ENCODE measurements at regions not wholly inside any gene's neighbourhood (a gene's known extent, or its start where the extent isn't known, plus 50 kb on each side); places are given as distances from the start of the nearest gene placed in this dataset.

DNA sequence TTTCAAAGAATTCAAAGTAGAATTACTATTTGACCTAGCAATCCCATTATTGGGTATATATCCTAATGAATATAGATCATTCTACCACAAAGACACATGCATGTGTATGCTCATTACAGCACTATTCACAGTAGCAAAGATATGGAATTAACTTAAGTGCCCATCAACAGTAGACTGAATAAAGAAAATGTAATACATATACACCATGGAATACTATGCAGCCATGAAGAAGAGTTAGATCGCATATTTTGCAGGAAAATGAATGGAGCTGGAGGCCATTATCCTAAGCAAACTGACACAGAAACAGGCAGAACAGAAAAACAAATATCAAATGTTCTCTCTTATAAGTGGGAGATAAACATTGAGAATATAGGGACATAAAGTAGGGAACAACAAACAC lies 519.2 kb upstream of the REG3G start:
- no peak for DNase-seq

DNA sequence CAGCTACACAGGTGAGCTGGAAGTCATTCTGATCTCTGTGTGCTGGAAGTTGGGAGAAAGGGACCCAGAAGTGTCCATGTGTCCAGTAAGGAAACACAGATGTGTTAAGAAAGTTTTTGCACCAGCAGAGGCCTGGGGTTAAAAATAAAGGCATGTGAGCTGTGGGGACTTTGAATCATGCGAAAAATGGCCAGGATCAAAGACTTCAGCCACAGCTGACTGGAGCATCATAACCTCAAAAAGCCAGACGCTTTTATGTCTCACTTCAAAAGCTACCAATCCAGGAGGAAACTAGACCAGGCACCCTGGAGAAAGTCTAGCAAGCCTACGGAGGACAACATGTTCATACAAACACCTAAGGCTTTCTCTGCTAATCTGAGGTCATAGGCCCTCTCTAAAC lies 503.6 kb upstream of the REG3G start:
- DNase-seq = no peak

DNA sequence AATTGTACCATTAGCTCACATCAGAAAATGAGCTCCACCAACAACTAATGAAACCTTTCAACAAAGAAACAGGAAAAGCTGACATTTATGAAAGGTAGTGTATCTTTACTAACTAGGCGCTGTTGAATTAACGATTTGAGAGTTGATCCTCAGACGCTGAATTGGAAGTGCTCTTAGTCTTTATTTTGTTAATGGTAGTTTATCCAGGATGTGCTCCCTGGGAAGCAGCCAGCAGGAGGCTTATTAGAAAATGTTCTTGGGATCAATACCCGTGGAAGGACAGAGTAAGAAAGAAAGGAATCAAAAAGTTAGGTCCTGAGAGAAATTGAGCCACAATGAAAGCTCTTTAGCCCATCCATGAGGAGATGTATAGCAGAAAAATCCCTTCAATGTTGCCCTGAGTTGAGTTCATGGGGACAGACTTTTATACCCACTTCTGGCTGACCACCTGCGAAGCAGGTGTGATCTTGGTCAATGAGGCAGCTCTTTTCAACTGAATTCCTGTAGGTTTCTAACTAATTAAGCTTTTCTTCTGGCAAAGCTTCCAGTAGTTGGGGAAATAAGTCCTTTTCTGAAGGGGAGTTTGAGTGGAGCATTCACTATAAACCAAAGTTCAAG lies 492.6 kb upstream of the REG3G start:
- DNase-seq = no peak

DNA sequence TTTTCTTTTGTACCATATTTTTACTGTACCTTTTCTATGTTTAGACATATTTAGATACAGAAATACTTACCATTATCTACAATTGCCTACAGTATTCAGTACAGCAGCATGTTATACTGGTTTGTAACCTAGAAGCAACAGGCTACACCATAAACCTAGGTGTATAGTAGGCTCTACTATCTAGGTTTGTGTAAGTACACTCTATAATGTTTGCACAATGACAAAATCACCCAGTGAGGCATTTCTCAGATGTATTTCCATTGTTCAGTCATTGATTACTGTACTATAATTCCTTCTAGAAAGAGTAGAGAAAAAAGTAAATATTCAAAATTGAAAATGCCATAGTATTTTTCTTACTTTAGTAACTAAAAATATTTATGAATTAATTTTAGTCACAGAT lies 490.1 kb upstream of the REG3G start:
- no peak for DNase-seq

DNA sequence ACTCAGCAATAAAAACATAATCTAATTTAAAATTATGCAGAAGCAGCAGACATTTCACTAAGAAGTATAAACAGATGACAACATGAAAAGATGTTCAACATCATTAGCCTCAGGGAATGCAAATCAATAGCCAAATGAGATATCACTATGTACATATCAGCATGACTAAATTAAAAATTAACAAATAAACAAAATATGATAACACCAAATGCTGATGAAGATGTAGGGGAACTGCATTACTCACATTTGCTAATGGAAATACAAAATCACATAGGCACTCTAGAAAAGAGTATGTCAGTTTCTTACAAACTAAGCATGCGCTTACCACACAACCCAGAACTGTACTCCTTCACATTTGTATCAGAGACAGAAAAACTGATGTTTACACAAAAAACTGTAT lies 487.2 kb upstream of the REG3G start:
- no peak for DNase-seq

DNA sequence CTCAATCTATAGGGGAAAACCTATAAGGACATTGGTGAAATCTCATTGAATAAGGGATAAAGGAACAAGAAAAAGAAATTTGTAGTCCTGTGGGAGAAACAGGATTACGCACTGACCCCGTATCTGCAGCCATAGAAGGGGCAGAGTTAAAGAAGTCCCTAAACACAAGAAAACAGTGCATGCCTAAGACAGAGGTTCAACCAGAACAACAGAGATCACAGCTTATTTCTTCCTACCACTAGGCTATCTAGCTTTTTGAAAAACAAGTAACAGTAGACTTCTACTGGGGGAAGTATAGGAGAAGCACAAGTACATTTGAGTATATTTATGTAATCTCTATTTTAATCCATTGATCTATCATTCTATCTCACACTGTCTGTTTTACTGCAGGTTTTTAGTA lies 485.2 kb upstream of the REG3G start:
- DNase-seq = no peak

DNA sequence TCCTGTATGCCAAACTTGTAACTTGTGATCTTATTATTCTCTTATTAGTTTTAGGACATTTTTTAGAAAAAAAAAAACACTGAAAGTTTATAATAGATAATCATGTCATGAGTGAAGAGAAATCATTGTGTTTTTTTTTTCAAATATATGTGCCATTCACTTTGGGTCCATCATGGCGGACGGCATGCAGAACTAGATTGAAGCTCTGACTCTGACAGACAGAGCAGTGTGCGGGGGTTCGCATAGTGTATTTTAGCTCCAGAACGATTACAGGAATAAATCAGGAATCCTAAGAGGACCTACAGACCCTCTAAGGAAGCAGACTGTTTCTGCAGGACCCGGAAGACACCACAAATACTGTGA lies 484.4 kb upstream of the REG3G start:
- no peak for DNase-seq

DNA sequence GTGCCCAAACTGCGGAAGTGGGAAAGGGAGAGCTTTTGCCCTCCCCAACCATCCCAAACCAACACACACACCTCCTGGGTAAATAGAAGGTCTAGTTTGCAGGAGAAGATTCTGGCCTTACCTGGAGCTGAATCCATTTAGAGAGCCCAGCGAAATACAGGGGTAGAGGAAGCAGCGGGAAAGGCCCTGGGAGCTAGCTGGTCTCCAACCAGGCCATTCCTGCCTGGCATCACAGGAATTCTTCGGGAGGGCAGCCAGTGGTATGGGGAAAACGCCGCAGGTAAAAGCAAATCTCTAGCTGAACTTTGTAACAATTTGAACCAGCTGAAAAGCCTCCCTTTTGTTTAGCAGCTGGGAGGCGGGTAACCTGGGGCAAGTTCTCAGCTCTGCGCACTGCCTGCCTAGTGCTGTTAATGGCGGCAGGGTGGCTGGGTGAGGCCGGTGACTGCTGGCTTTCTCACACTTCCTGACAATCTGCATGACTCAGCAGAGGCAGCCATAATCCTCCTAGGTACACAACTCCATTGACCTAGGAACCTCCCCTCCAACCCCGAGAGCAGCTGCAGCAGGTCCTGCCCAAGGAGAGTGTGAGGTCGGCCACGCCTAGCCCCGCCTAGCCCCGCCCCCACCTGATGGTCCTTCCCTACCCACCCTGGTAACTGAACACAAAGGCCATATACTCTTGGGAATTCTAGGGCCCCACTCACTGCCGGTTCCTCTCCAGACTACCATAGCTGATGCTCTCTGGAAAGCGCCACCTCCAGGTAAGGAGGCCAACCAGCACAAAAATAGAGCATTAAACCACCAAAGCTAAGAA lies 483.8 kb upstream of the REG3G start:
- DNase-seq = peak; percentile 95

DNA sequence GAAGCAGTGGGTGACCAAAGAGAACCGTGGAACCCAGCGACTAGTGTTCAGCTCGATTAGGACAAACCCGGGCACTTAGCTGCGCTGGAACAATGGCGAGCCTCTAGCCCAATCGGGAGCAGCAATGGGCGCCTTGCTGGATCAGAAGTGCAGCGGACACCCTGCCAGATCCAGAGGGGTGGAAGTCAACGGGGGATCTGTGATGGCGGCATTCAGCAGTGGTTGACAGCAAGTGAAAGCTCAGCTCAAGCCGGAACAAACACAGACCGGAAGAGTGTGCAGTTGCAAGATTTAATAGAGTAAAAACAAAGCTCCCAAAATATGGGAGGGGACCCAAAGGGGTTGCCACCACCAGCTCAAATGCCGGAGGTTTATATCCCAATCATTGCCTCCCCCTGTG lies 478.7 kb upstream of the REG3G start:
- DNase-seq = no peak

DNA sequence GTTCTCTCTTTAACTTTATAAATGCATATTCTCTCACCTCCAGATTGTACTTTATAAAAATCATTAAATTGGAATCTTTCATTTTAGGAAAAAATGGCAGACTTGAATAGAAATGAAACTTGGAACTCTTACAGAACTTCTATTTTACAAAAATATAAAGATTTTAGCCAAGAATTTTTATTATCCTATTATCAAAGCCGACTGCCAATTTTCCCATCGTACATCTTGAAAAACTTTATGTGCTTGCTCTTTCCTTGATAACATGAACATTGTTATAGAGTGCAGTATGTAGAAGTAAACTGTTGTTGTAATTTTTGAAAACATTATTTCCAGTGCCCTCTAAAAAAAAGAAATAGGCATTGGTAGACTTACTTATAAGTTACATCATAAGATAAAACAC lies 475.7 kb upstream of the REG3G start:
- DNase-seq = no peak

DNA sequence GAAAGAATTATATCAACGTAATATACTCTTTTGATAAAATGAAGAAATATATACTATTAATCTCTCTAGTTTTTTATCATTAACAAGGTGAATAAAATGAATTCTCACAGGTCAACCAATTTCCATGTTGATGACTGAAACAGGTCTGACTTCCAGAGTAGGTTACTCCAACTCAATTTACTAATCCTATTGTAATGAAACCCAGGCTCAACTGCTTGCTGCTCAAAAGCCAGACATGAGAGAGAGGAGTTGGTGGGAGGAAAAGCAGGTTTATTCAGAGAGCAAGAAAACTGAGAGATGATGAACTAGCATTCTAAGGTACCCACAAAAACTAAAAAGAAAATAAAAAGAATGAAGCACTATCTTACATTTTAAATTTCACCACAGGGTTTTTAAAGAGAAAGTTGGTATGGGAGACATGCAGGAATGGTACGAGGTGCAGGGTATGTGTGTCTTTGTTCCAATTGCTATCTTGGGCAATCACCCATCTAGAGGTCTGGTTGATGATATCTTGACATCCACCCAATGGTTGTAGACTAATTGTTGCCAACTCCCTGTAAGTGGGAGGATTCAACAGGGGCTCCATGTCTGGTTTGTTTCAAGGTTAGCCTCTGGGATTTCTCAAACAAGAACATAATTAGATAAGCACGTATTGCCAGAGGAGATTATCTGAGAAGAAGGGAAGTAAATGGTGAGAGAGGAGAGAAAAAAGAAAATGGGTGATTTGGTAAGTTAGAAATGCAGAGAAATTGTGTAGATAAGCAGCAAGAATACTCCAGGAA lies 471.4 kb upstream of the REG3G start:
- DNase-seq = no peak

DNA sequence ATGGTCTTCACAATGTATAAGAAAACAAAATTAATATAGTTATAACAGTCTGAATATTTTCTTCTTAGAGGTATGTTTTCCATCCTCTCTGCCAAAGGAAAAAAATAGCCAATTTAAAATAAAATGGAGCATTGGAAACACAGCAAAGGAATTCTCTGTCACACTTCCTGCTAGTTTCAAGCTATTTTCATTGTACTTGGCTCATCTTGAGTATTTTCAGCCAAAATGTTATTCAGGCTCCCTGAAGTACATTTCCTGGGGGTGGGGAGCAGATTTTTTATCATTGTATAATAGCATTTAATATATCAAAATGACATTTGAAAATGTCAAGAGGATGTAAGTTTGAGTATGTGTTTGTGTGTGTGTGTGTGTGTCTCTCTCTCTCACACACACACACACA lies 463.6 kb upstream of the REG3G start:
- no peak for DNase-seq

DNA sequence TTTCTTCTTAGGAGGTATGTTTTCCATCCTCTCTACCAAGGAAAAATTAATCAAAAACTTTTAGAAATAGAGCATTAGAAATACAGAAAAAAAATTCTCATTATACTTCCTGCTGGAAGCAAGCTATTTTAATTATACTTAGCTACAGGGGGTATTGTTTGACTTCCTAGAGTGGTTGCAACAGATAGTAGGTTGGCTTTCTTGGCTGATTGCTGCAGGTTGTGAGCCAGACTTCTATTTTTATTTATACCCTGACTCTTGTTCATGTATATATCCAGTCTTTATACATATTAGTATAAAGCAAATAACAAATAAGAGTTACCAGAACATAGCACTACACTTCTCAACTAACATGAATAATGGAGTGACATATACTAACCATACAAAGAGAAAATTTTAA lies 460.8 kb upstream of the REG3G start:
- DNase-seq = no peak

DNA sequence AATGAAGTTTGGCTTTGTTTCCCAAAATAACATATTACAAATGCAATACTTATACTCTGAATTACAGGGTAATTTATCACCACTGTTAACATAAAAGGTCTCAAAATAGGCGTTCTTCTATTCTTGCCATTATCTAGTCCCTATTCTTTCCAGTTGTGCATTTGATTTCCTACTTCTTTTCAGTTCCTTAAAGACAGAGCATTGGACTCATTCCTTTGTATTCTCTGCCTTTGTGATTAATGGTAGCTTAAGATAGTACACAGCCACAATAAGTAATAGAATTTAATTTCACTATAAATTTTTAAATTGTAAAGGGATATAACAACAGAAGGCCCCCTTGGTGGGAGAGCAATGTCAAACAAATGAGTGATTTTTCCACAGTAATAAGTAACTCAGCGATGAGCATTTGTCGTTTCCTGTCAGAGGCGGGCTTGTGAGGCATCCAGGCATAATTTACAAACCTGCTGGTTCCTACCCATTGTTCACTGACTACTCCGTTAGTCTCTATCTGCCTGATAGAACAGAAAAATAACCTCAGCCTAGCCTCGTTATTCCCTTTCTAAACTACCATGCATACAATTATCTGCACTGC lies 456.6 kb upstream of the REG3G start:
- no peak for DNase-seq

DNA sequence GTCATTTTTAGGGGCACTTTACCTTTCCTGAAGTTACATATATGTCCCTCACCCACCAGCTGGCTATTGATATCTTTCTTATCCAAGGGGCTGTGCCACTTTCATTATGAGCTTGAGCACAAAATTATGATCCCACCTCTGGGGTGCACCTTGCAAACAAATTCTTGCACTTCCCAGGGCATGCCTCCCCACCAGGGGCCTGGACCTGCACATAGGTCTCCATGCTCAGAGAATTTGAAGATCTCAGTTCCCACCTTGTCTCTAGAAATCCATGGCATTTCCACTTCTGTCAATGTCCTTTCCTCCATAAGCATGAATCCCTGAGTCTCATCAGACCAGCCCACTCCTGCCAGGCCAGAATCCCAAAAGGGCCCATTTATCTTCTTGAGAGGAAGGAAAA lies 449.1 kb upstream of the REG3G start:
- no peak for DNase-seq

DNA sequence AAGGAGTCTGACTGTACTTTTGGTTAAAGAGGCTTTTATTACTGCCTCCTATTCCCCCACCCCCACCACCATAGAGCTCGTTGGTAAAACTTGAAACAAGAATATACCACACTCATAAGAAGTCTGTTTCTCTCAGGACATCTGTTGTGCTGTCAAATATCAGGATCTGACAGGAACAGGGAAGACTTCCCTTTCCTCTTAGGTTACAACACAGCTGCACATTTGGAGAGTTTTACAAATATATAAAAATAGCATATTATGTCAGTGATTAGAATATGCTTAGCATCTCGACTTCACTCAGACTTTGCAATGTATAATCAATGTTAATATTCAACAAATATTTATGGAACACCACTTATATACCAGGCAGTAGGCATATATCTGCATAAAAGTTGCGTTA lies 439.6 kb upstream of the REG3G start:
- no peak for DNase-seq

DNA sequence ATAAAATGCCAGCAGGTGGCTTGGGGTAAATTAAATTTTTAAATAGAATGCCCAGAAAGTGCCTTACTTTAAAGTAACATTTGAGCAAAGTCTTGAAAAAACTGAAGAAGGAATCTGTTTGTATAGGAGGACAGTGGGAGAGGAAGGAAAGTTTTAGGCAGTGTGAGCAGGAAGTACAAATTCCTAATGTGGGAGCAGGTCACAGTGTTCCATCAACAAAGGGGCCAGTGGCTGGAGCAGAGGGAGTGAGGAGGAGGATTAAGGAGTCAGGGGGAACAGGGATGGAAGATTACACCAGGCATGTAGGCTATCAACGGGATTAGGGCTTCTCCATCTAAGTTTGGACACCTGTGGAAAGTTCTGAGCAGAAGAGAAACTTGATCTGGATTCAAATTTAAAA lies 439.2 kb upstream of the REG3G start:
- DNase-seq = no peak

DNA sequence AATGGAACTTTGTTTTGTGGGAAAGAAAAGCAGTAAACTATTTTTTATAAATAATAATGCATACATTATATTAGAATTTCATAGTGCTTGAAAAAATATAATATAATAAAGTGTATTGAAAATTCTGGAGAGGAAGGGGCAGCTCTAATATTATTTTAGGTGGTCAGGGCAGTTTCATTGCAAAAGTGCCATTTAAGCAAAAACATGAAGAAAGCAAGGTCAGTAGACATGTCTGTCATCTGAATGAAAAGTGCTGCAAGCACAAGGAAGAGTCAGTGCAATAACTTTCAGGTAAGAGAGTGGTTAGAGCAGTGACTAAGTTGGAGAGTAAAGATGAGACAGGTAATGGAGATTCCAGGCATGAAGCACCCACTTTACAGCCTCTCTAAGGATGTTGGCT lies 435.6 kb upstream of the REG3G start:
- no peak for DNase-seq

DNA sequence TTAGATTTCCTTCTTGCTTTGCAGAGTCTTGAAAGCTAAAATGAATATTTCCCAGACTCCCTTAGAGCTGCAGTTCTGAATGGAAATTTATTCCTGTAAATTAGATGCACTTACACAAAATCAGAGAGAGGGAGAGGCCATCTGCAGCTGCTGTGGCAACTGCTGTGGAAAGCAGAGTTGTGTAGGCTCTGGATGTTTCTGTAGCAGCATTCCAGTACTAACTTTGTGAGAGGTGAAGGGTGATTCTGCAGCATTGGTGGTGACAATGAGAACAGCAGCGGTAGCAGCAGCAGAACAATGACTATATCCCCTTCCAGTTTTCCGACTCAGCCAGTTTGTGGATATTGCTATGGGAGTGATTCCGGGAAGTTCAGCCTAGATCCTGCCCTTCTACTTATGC lies 433.0 kb upstream of the REG3G start:
- DNase-seq = no peak

DNA sequence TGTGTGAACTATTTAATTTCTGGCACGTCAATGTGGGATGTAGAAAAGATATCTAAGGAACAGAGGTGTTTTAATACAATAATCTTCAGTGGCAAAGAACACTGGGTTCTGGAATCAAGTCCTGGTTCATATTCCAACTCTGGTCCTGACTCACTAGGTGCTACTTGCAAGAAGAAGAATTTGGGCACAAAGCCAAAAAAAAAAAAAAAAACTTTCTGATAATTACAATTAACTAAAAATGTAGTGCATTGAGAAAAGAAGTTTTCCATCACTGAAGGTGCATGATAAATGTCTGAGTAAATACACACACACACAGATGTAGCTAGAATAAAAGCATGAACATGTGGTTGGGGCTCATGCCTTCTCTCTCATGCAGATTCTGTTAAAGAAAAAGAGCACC lies 424.4 kb upstream of the REG3G start:
- no peak for DNase-seq

DNA sequence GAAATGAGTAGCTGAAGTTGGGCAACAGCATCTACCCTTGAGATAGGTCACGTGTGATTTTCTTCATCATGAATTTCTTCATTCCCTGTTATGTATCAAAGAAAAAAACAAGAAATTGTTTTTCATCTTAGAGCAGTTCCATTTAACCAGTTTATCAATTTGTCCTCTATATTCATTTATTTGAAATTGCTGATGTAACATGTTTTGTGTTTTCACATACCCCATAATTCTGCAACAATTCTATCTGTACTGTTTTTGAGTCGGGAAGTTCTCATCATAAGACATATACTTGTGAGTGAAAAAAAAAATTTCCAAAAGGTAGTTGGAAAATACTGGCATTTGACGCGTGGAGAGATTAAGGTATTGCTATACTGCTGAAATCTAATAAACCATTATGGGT lies 422.6 kb upstream of the REG3G start:
- no peak for DNase-seq

DNA sequence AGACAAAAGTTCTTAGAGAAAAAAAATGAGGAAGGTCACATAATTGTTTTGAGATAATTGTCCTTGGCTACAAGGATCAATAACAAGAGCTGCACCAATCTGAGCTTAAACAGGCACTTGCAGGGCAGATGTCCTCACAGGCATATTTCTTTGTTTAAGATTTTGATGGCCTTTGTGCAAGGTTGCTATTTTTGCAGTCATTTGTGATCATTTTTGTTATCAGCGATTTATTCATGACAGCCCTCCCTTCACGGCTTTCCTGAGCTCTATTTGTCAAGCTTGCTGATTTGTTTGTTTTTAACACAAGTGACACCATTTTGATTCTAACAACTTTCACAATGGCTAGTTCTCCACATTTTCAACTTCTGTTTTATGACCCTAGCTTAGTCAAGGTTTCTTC lies 418.6 kb upstream of the REG3G start:
- no peak for DNase-seq

DNA sequence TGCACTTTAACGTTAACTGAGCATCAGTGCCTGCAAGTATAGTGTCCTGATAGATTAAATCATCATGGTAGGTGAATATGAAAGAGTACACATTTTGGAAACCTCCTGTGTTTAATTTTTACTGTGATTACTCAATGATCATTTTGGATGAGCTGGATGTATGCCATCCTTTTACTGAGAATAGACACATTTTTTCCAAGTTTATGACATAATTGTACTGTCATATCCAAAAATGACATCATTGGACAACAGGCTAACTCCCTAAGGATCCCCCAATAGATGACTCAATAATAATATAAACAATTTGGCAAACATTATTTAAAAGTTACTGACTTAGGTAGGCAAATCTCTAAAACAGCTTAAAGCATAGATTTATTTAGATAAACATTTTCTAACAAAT lies 410.8 kb upstream of the REG3G start:
- DNase-seq = no peak

DNA sequence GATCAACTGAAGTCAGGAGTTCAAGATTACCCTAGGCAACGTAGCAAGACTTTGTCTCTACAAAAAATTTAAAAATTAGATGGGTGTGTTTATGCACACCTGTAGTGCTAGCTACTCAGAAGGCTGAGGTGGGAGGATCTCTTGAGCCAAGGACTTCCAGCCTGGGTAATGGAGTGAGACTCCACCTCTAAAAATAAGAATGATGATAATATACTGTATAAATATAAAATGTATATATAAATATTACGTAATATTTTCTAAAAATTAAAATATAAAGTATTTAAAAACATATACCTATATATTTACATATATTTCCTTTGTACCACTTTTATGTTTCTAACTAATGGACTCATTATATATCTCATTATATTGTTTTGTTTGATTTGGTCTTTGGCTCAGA lies 409.5 kb upstream of the REG3G start:
- no peak for DNase-seq

Measured in NCI-H2171 treated with DMSO at 0.1 percent for 48 hours (cell line).